ENCODE measurements at regions not wholly inside any gene's neighbourhood (a gene's known extent, or its start where the extent isn't known, plus 50 kb on each side); places are given as distances from the start of the nearest gene placed in this dataset.

DNA sequence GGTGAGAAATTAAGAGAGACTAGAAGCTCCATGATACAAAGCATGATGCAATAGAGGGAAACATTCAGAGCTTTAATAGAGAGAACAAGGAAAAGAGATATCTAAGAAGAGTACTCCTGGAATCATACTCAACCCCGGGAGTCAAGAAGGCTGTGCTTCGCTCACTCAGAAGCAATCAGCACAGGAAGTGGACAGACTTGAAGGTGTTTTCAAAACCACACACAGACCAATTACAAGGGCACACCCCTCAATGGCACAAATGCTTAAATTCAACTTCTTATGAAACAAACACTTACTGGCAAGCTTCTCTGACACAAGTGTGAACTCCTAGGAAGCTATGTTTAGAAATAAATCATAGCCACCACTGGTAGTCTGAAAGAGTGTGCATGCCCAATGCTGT is 462.3 kb downstream of the GABRG2 start:
- Mint-ChIP-seq H3K9me3 (ENCODE audit: low read depth) (peaks cover 21% of the 10 kb centered on the region), H3K27me3 (ENCODE audit: low read depth) (no peaks in the 10 kb centered on the region), H3K27ac (ENCODE audit: unreplicated experiment) (no peak overlapping the region), H3K4me1 (ENCODE audit: low read depth) (no peaks in the 10 kb centered on the region), H3K36me3 (ENCODE audit: low read depth) (no peaks in the 10 kb centered on the region), H3K4me3 (ENCODE audit: unreplicated experiment) (no peak overlapping the region)
- DNase-seq (ENCODE audit: low spot score): no peak
- no peak for TF ChIP-seq CTCF (IDR thresholded peaks at IDR 0.05)

DNA sequence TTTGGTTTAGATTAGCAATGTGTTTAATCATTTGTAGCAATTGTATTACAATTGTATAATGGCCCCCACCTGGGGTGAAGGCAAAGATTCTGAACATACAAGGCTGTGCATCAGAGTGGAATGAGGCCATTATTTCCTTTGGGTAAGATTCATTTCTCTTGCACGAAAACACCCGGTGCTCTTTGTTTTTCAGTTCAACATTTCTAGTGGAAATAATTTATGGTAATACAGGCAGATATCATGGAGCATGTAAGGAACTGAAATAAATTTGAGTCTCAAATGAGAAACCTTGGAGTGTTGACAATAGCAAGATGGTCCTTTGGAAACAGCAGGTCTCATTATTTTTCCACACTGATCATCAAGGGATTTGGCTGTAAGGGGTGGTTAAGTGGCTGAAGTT is 475.9 kb downstream of the GABRG2 start:
- Mint-ChIP-seq H3K36me3 (ENCODE audit: low read depth) (no peaks in the 10 kb centered on the region), H3K9me3 (ENCODE audit: low read depth) (peaks cover 14% of the 10 kb centered on the region), H3K4me3 (ENCODE audit: unreplicated experiment) (no peak overlapping the region), H3K27ac (ENCODE audit: unreplicated experiment) (no peak overlapping the region), H3K27me3 (ENCODE audit: low read depth) (no peaks in the 10 kb centered on the region), H3K4me1 (ENCODE audit: low read depth) (no peaks in the 10 kb centered on the region)
- no peak for TF ChIP-seq CTCF (IDR thresholded peaks at IDR 0.05)
- DNase-seq (ENCODE audit: low spot score): no peak

- Mint-ChIP-seq H3K27me3 (ENCODE audit: low read depth) (no peaks in the 10 kb centered on the region), H3K27ac (ENCODE audit: unreplicated experiment) (no peak overlapping the region), H3K36me3 (ENCODE audit: low read depth) (no peaks in the 10 kb centered on the region), H3K9me3 (ENCODE audit: low read depth) (peaks cover 26% of the 10 kb centered on the region), H3K4me1 (ENCODE audit: low read depth) (no peaks in the 10 kb centered on the region), H3K4me3 (ENCODE audit: unreplicated experiment) (no peak overlapping the region)
- DNase-seq (ENCODE audit: low spot score): no peak
- no peak for TF ChIP-seq CTCF (IDR thresholded peaks at IDR 0.05)
Observed at GRCh38 chr5:162544905-162545304, 477.3 kb downstream of the GABRG2 start.

DNA sequence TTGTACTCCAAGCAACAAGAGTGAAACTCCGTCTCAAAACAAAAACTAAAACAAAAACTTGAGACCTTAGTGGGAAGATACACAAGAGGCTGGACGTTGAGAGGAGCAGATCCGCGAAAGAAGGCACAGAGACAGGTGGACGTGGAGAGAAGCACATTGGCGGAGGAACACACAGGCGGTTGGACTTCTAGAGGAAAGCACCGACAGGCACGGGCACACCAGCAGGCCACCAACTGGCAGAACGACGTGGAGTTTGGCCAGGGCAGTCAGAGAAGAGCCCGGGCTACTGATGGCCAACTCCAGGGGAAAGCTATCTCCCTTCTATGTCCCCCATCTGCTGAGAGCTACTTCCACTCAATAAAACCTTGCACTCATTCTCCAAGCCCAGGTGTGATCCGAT is 482.7 kb downstream of the GABRG2 start:
- H3K4me1 Mint-ChIP-seq (ENCODE audit: low read depth): no peaks in the 10 kb centered on the region
- H3K27ac Mint-ChIP-seq (ENCODE audit: unreplicated experiment): no peak overlapping the region
- H3K4me3 Mint-ChIP-seq (ENCODE audit: unreplicated experiment): no peak overlapping the region
- H3K27me3 Mint-ChIP-seq (ENCODE audit: low read depth): no peaks in the 10 kb centered on the region
- no peak for TF ChIP-seq CTCF (IDR thresholded peaks at IDR 0.05)
- H3K36me3 Mint-ChIP-seq (ENCODE audit: low read depth): no peaks in the 10 kb centered on the region
- H3K9me3 Mint-ChIP-seq (ENCODE audit: low read depth): peaks cover 46% of the 10 kb centered on the region
- DNase-seq (ENCODE audit: low spot score): no peak

DNA sequence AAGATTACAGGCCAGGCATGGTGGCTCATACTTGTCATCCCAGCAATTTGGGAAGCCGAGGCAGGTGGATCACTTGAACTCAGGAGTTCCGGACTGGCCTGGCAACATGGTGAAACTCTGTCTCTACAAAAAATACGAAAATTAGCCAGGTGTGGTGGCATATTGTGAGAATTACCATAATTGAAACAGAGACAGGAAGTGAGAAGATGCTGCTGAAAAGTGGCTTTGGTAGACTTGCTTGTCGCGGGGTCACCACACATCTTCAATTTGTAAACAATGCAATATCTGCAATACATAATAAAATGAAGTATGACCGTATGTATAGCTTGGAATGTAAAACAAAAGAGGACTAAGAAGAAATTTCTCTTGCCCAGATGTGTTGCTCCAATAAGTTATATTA is 490.5 kb downstream of the GABRG2 start:
- no peaks in the 10 kb centered on the region for H3K36me3 Mint-ChIP-seq (ENCODE audit: low read depth)
- no peak overlapping the region for H3K4me3 Mint-ChIP-seq (ENCODE audit: unreplicated experiment)
- no peaks in the 10 kb centered on the region for H3K27me3 Mint-ChIP-seq (ENCODE audit: low read depth)
- no peak overlapping the region for H3K27ac Mint-ChIP-seq (ENCODE audit: unreplicated experiment)
- H3K4me1 Mint-ChIP-seq (ENCODE audit: low read depth): no peaks in the 10 kb centered on the region
- no peak for TF ChIP-seq CTCF (IDR thresholded peaks at IDR 0.05)
- DNase-seq (ENCODE audit: low spot score): no peak
- H3K9me3 Mint-ChIP-seq (ENCODE audit: low read depth): peaks cover 15% of the 10 kb centered on the region

Data from chondrocyte (in vitro differentiated cells).